Right lobe of liver (tissue), 6 donors: ENCODE measurements at regions not wholly inside any gene's neighbourhood (a gene's known extent, or its start where the extent isn't known, plus 50 kb on each side); places are given as distances from the start of the nearest gene placed in this dataset.

ENCODE experiments used
- ATAC-seq, 4 donors: fragments of 200-7000 bp; cut with Tn5 transposase; one replicate each; pipeline ENCODE4 v1.9.1; 2020; ENCODE audit warnings: mild to moderate bottlenecking in 4 of 4, moderate library complexity in 4 of 4
- DNase-seq, 3 donors: peaks; one replicate each; pipeline ENCODE4 v3.0.0-alpha.2; 2020
- H3K27ac ChIP-seq, 3 donors: fragments of 200-600 bp; one replicate each; pipeline ENCODE4 v1.8.0; 2022
- H3K27me3 ChIP-seq, 2 donors: fragments of 200-600 bp; one replicate each; pipeline ENCODE4 v1.8.0; 2022
- H3K36me3 ChIP-seq, 4 donors: fragments of 200-600 bp; sonication (generic) in 1 of 4; one replicate each; pipeline versions ENCODE4 v1.5.1 to v1.8.0; 2017 to 2022; ENCODE audit warnings: control low read depth in 1 of 4
- H3K4me1 ChIP-seq, 4 donors: fragments of 200-600 bp; sonication (generic) in 1 of 4; one replicate each; pipeline versions ENCODE4 v1.5.1 to v1.8.0; 2017 to 2022; ENCODE audit warnings: control low read depth in 1 of 4
- H3K4me3 ChIP-seq, 3 donors: fragments of 200-600 bp; one replicate each; pipeline ENCODE4 v1.8.0; 2022
- H3K9me3 ChIP-seq, 4 donors: fragments of 200-600 bp; sonication (generic) in 1 of 4; one replicate each; pipeline versions ENCODE4 v1.5.1 to v1.8.0; 2017 to 2022; ENCODE audit warnings: control low read depth in 1 of 4
- POLR2A ChIP-seq: fragments of 450-650 bp; IDR thresholded peaks from one replicate; pipeline ENCODE4 v1.6.1; 2017; ENCODE audit warnings: antibody characterized with exemption, mild to moderate bottlenecking
- WGBS: methylation state at CpG from one replicate; pipeline ENCODE4 v1.1.6; 2018; ENCODE audit warnings: low coverage, low lambda C conversion rate; ENCODE audit not compliant: insufficient coverage; ENCODE audit errors: missing lambda C conversion rate; 5-methylcytosine and 5-hydroxymethylcytosine counted together
- intact Hi-C, 2 donors: fragments of 100-400 bp; cut with DNase I; formaldehyde crosslinking; loops; one replicate each; pipeline versions ENCODE4 v1.11.2 to v1.14.1; 2022
- TF ChIP-seq, protein P1 (sequence below), 4 donors: fragments of 200-600 bp in 3 of 4; fragments of 450-650 bp in 1 of 4; IDR thresholded peaks; one replicate each; pipeline versions ENCODE4 v1.5.1 to v1.8.0; 2016 to 2022; ENCODE audit warnings: antibody characterized with exemption in 4 of 4, mild to moderate bottlenecking in 2 of 4
- donor health status: DM: no; HTN: yes; CAD: no.
- donor health status: DM: no; HTN: no; CAD: no.
- donor health status: DM: no; HTN: no; CAD: no.
- donor health status: DM: no; HTN: yes; CAD: no.
- donor health status: DM: no; HTN: yes; CAD: no.

DNA sequence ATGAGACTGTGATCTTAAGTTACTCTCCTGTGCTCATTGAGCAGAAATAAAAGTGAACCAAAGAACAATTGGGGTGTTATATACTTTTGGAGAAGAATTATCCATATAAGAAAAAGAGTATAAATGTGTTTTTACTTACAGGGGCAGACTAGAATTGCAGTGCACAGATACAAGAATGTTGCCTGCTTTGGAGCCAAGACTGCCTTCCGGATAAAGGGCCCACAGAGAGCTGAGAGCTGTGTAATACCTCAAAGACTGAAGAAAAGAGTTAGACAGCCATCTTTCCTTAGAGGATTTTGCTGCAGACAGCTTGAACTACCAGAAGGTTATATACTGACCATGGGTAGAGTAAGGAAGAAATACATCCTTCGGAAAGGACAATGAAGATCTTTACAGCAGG, 1235.5 kb upstream of the CITED2 start:
- Histone ChIP-seq H3K9me3 (no peaks in the 10 kb centered on the region), H3K36me3 (no peaks in the 10 kb centered on the region), H3K27me3 (no peaks in the 10 kb centered on the region), H3K4me3 (no peak overlapping the region), H3K27ac (no peak overlapping the region), H3K4me1 (no peaks in the 10 kb centered on the region)
- TF ChIP-seq, protein P1, sequence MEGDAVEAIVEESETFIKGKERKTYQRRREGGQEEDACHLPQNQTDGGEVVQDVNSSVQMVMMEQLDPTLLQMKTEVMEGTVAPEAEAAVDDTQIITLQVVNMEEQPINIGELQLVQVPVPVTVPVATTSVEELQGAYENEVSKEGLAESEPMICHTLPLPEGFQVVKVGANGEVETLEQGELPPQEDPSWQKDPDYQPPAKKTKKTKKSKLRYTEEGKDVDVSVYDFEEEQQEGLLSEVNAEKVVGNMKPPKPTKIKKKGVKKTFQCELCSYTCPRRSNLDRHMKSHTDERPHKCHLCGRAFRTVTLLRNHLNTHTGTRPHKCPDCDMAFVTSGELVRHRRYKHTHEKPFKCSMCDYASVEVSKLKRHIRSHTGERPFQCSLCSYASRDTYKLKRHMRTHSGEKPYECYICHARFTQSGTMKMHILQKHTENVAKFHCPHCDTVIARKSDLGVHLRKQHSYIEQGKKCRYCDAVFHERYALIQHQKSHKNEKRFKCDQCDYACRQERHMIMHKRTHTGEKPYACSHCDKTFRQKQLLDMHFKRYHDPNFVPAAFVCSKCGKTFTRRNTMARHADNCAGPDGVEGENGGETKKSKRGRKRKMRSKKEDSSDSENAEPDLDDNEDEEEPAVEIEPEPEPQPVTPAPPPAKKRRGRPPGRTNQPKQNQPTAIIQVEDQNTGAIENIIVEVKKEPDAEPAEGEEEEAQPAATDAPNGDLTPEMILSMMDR (IDR thresholded peaks at IDR 0.05): no peak
- TF ChIP-seq POLR2A: no peak
- DNase-seq (no peak), ATAC-seq (no peak)
- WGBS: 73% methylated on average over 2 of the region's 2 CpGs
- intact Hi-C loops: no loop called here

DNA sequence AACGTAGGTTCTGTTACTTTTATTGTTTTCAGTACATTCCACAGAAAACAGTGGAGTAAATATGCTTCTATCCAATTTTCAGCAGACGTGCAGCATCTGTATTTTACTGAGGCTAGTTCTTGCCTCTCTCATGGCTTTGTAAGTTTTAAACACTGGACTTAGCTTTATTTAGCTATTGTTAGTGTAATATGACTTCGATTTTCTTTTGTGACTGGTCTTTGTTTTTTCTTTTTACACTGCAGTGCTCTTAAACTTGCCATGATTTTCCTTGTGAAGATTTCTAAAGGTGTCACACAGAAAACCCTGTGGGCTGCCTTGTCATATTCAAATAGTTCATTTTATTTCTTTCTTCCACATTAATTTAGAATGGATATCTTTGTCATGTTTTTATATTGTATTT, 1234.9 kb upstream of the CITED2 start:
- Histone ChIP-seq H3K4me1 (no peaks in the 10 kb centered on the region), H3K27ac (no peak overlapping the region), H3K36me3 (no peaks in the 10 kb centered on the region), H3K4me3 (no peak overlapping the region), H3K27me3 (no peaks in the 10 kb centered on the region), H3K9me3 (no peaks in the 10 kb centered on the region)
- 53% methylated on average over 3 of the region's 3 CpGs for WGBS
- intact Hi-C loops: no loop called here
- TF ChIP-seq POLR2A: no peak
- TF ChIP-seq, protein P1 (IDR thresholded peaks at IDR 0.05): no peak
- ATAC-seq (no peak), DNase-seq (no peak)

DNA sequence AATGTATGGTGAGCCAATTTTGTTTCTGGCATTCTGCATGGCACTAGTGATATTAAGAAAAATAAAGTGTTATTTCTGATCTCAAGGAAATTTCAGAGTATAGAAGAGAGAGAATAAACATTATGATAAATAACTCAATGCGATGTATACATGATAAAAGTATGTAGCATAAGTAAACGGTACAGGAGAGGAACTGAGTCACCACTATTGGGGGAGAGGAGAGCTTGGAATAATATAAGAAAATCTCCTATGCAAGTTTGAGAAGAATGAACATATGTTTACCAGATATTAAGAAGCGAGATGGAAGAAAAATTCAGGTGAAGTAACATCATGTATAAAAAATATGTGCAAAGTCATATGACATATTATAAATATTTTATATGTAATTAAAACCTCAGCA, 1230.3 kb upstream of the CITED2 start:
- Histone ChIP-seq H3K4me1 (no peaks in the 10 kb centered on the region), H3K27ac (no peak overlapping the region), H3K9me3 (no peaks in the 10 kb centered on the region), H3K4me3 (no peak overlapping the region), H3K27me3 (no peaks in the 10 kb centered on the region), H3K36me3 (no peaks in the 10 kb centered on the region)
- DNase-seq (no peak), ATAC-seq (no peak)
- WGBS: 78% methylated on average over 3 of the region's 3 CpGs
- intact Hi-C loops: no loop called here
- TF ChIP-seq, protein P1 (IDR thresholded peaks at IDR 0.05): no peak
- no peak for TF ChIP-seq POLR2A

DNA sequence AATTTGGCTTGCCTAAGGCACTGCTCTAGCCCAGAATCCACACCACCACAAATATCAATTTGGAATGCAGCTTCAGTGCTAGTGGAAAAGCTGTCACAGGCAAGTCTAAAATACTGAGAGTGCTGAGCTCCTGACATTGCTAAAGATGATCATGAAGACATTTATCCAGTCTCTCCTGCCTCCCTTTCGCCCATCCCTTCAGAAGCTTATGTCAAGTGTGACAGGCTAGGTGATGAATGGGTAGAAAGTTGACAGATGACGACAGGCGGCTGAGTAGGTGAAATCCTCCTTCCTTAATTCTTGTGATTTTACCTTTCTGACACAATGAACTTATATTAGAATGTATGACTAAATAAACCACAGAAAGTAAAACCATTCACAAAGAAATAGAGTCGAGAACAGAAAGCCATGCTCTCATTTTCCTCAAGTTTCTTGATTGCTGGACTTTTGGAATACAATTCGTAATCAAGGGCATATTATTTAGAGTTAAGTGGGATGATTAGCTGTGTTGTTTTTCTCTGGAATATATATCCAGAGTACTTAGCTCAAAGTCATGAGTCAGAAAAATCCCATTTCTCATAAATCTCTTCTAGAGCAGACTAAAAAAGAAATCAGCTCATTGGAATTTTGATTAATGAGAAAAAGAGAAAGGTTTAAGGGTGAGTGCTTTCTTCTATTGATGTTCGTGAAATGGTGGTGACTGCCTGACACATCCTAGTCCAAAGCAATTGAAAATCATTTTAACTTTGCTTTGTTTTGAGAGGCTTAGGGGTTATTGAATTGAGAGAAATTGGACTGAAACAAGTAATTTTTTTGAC, 1228.2 kb upstream of the CITED2 start:
- 73% methylated on average over 6 of the region's 6 CpGs for WGBS
- H3K4me3 ChIP-seq: no peak overlapping the region
- no peaks in the 10 kb centered on the region for H3K9me3 ChIP-seq
- TF ChIP-seq, protein P1 (IDR thresholded peaks at IDR 0.05): no peak
- TF ChIP-seq POLR2A: no peak
- intact Hi-C loops: no loop called here
- H3K4me1 ChIP-seq: no peaks in the 10 kb centered on the region
- no peaks in the 10 kb centered on the region for H3K27me3 ChIP-seq
- H3K27ac ChIP-seq: no peak overlapping the region
- DNase-seq (no peak), ATAC-seq (no peak)
- no peaks in the 10 kb centered on the region for H3K36me3 ChIP-seq
